ENCODE measurements at regions not wholly inside any gene's neighbourhood (a gene's known extent, or its start where the extent isn't known, plus 50 kb on each side); places are given as distances from the start of the nearest gene placed in this dataset.

- no peak for TF ChIP-seq CTCF (IDR thresholded peaks at IDR 0.05; ENCODE audit: low read depth, low read length, missing input control)
- TF ChIP-seq HNF4A (conservative IDR thresholded peaks at IDR 0.05), result no peak
- no peak for TF ChIP-seq ATF3 (IDR thresholded peaks at IDR 0.05)
- TF ChIP-seq REST (IDR thresholded peaks at IDR 0.05), result no peak
Measured at GRCh38 chr7:97305589-97305988, 188.1 kb downstream of the SDHAF3 start.

All from liver (tissue), 3 donors.